SK-N-SH (cell line): ENCODE measurements at regions not wholly inside any gene's neighbourhood (a gene's known extent, or its start where the extent isn't known, plus 50 kb on each side); places are given as distances from the start of the nearest gene placed in this dataset.

Experiments used
- CTCF ChIP-seq: fragments of 200-600 bp; sonication (generic); IDR thresholded peaks from 2 replicates; pipeline ENCODE4 v1.6.1; 2017; ENCODE audit warnings: antibody characterized with exemption, mild to moderate bottlenecking, moderate library complexity
- EP300 ChIP-seq, 2 experiments: IDR thresholded peaks; 2 replicates each; pipeline versions ENCODE4 v1.4.0 to v1.6.1; 2012; ENCODE audit warnings: borderline replicate concordance in 1 of 2, low read depth in 1 of 2, low read length in 1 of 2
- EZH2phosphoT487 ChIP-seq: fragments of 200-600 bp; sonication (generic); IDR thresholded peaks from 2 replicates; pipeline ENCODE4 v1.6.1; 2017; ENCODE audit warnings: low read depth, mixed run types, mild to moderate bottlenecking, antibody characterized with exemption, moderate library complexity, borderline replicate concordance
- REST ChIP-seq: IDR thresholded peaks from 2 replicates; pipeline ENCODE4 v1.6.1; 2012; ENCODE audit warnings: mild to moderate bottlenecking, low read depth, low read length, moderate library complexity
- TAF1 ChIP-seq: IDR thresholded peaks from 2 replicates; pipeline ENCODE4 v1.6.1; 2012; ENCODE audit warnings: low read depth, mild to moderate bottlenecking, low read length, moderate library complexity, borderline replicate concordance

GRCh38 chr9:24297931-24298330, 247.8 kb downstream of the IZUMO3 start:
- TF ChIP-seq CTCF = no peak
- no peak for TF ChIP-seq EP300 (IDR thresholded peaks at IDR 0.05; ENCODE audit: borderline replicate concordance in 1 of 2, low read depth in 1 of 2, low read length in 1 of 2)
- TF ChIP-seq REST = no peak
- no peak for TF ChIP-seq EZH2phosphoT487
- TF ChIP-seq TAF1 = no peak
